Endothelial cell of umbilical vein (primary cell): ENCODE measurements at regions not wholly inside any gene's neighbourhood (a gene's known extent, or its start where the extent isn't known, plus 50 kb on each side); places are given as distances from the start of the nearest gene placed in this dataset.

Experiments
- BruUV-seq: library from RNA; stranded (reverse); fragments of 400-500 nt; replicated peaks from 2 replicates; lab custom pipeline; 2021; lab: Mats Ljungman, UMichigan
- CTCF ChIA-PET: fragments of 300-600, 350-600 bp; sonication (Branson Sonifier 250); formaldehyde crosslinking; loops from one replicate; lab custom pipeline; 2021; ENCODE audit warnings: antibody characterized with exemption, inconsistent platforms; lab: Charles Lee
- POLR2A ChIA-PET: fragments of 300-600, 350-600 bp; sonication (Branson Sonifier 250); formaldehyde crosslinking; loops from one replicate; lab custom pipeline; 2021; ENCODE audit warnings: antibody characterized with exemption, inconsistent platforms; lab: Charles Lee
- DNase-seq: peaks from one replicate; pipeline ENCODE4 v3.0.0-alpha.2; 2011; ENCODE audit warnings: low read depth, low spot score
- FAIRE-seq: peaks from 2 replicates; lab custom pipeline; 2011; peaks lifted over from hg19 to GRCh38; lab: Jason Lieb, UNC
- H2AFZ ChIP-seq: 2 replicates; pipeline ENCODE4 v1.6.0; 2012; ENCODE audit warnings: low read depth, low read length, control low read depth, inconsistent platforms
- H3K27ac ChIP-seq: 2 replicates; pipeline ENCODE4 v1.5.1; 2011; ENCODE audit warnings: low read depth, mild to moderate bottlenecking, control low read depth, low read length, moderate library complexity; ENCODE audit not compliant: insufficient read depth
- H3K27me3 ChIP-seq, 2 experiments: 2 replicates each; pipeline versions ENCODE4 v1.6.0 to v1.6.1; 2011; ENCODE audit warnings: low read length in 2 of 2, mixed read lengths in 1 of 2; ENCODE audit not compliant: control insufficient read depth in 2 of 2, insufficient read depth in 2 of 2
- H3K36me3 ChIP-seq, 2 experiments: 2 replicates in 1 of 2; 3 replicates in 1 of 2; pipeline ENCODE4 v1.5.1; 2011; ENCODE audit warnings: low read length in 2 of 2, mild to moderate bottlenecking in 1 of 2, moderate library complexity in 1 of 2; ENCODE audit not compliant: control insufficient read depth in 2 of 2, insufficient read depth in 2 of 2; ENCODE audit errors: extremely low read depth in 1 of 2
- H3K4me1 ChIP-seq: 3 replicates; pipeline ENCODE4 v1.5.1; 2011; ENCODE audit warnings: mild to moderate bottlenecking, low read length; ENCODE audit not compliant: control insufficient read depth, insufficient read depth; ENCODE audit errors: extremely low read depth
- H3K4me2 ChIP-seq: 2 replicates; pipeline ENCODE4 v1.6.1; 2011; ENCODE audit warnings: low read length, control low read depth, mixed read lengths; ENCODE audit not compliant: insufficient read depth
- H3K4me3 ChIP-seq, 3 experiments: fragments of 200-600 bp in 1 of 3; sonication (generic), shearing (Covaris generic) in 1 of 3; replicated peaks in 1 of 3; 2 replicates each; pipeline ENCODE4 v1.5.1; 2011 to 2016; ENCODE audit warnings: control low read depth in 3 of 3, low read length in 3 of 3, mild to moderate bottlenecking in 2 of 3, inconsistent platforms in 1 of 3, low read depth in 1 of 3, moderate library complexity in 1 of 3; ENCODE audit not compliant: insufficient read depth in 1 of 3
- H3K79me2 ChIP-seq: 2 replicates; pipeline ENCODE4 v1.6.0; 2012; ENCODE audit warnings: low read length, inconsistent platforms; ENCODE audit not compliant: control insufficient read depth, insufficient read depth
- H3K9ac ChIP-seq: replicated peaks from 2 replicates; pipeline ENCODE3; 2011; ENCODE audit warnings: low read length, control low read depth; ENCODE audit not compliant: insufficient read depth; ENCODE audit errors: extremely low read depth
- H3K9me1 ChIP-seq: replicated peaks from 3 replicates; pipeline ENCODE4 v1.6.0; 2011; ENCODE audit warnings: mild to moderate bottlenecking, low read length; ENCODE audit not compliant: control insufficient read depth, insufficient read depth; ENCODE audit errors: extremely low read depth
- H3K9me3 ChIP-seq: replicated peaks from 2 replicates; pipeline ENCODE4 v1.5.1; 2012; ENCODE audit warnings: low read length, inconsistent platforms; ENCODE audit not compliant: control insufficient read depth, insufficient read depth
- H4K20me1 ChIP-seq: replicated peaks from 2 replicates; pipeline ENCODE3; 2011; ENCODE audit warnings: mild to moderate bottlenecking, low read length; ENCODE audit not compliant: control insufficient read depth, insufficient read depth; ENCODE audit errors: extremely low read depth
- CTCF ChIP-seq, 2 donors: IDR thresholded peaks; 1 replicate in 1 of 2; 2 replicates in 1 of 2; pipeline ENCODE4 v1.5.1; 2011; ENCODE audit warnings: low read length in 2 of 2, mild to moderate bottlenecking in 2 of 2, moderate library complexity in 2 of 2, control low read depth in 1 of 2, inconsistent platforms in 1 of 2, low read depth in 1 of 2; ENCODE audit not compliant: insufficient read depth in 1 of 2; ENCODE audit errors: extremely low read depth in 1 of 2
- EZH2 ChIP-seq: IDR thresholded peaks from 2 replicates; pipeline ENCODE4 v1.6.1; 2012; ENCODE audit warnings: borderline replicate concordance, low read depth, mild to moderate bottlenecking, moderate library complexity, low read length, inconsistent platforms; ENCODE audit not compliant: severe bottlenecking
- FOS ChIP-seq: IDR thresholded peaks from 2 replicates; pipeline ENCODE4 v1.6.1; 2011; ENCODE audit warnings: mild to moderate bottlenecking, low read length, moderate library complexity, borderline replicate concordance; ENCODE audit not compliant: insufficient read depth
- GATA2 ChIP-seq: IDR thresholded peaks from 2 replicates; pipeline ENCODE4 v1.7.0; 2011; ENCODE audit warnings: low read depth, mild to moderate bottlenecking, moderate library complexity, mixed read lengths, low read length; ENCODE audit not compliant: insufficient read length, insufficient read depth
- JUN ChIP-seq: IDR thresholded peaks from 2 replicates; pipeline ENCODE4 v1.6.1; 2011; ENCODE audit warnings: borderline replicate concordance, low read depth; ENCODE audit not compliant: insufficient read length, insufficient read depth
- MYC ChIP-seq: IDR thresholded peaks from one replicate; pipeline ENCODE4 v1.6.1; 2011; ENCODE audit warnings: mild to moderate bottlenecking, low read depth, low read length
- POLR2A ChIP-seq: IDR thresholded peaks from 2 replicates; pipeline ENCODE4 v1.6.1; 2012; ENCODE audit warnings: low read depth, mild to moderate bottlenecking, control low read depth, low read length
- POLR2AphosphoS5 ChIP-seq: IDR thresholded peaks from 2 replicates; pipeline ENCODE4 v1.6.1; 2012; ENCODE audit warnings: low read depth, mild to moderate bottlenecking, control low read depth, low read length, moderate library complexity; ENCODE audit not compliant: insufficient read depth
- dilution Hi-C: fragments of 300-500 bp; cut with MboI; formaldehyde crosslinking; loops from one replicate; pipeline ENCODE4 v1.15.0; 2019; ENCODE audit warnings: low sequenced_read_pairs; ENCODE audit not compliant: extremely low pct_ligation_motif_present
- intact Hi-C: fragments of 100-400 bp; cut with micrococcal nuclease; formaldehyde crosslinking; loops from one replicate; pipeline ENCODE4 v1.10.0; 2022
- TF ChIP-seq, protein P1 (sequence below): IDR thresholded peaks from 2 replicates; pipeline ENCODE4 v1.6.1; 2011; ENCODE audit not compliant: insufficient read depth, insufficient read length

- dilution Hi-C loops = no loop called here
- intact Hi-C loops = no loop called here
- Histone ChIP-seq H4K20me1 (no peaks in the 10 kb centered on the region), H3K9ac (no peak overlapping the region), H3K4me1 (no peaks in the 10 kb centered on the region), H3K9me3 (no peaks in the 10 kb centered on the region), H3K27me3 (no peaks in the 10 kb centered on the region), H3K4me2 (no peak overlapping the region), H3K27ac (no peak overlapping the region), H3K79me2 (no peaks in the 10 kb centered on the region), H3K9me1 (no peaks in the 10 kb centered on the region), H3K36me3 (no peaks in the 10 kb centered on the region), H3K4me3 (no peak overlapping the region), H2AFZ (no peak overlapping the region)
- DNase-seq = no peak
- CTCF ChIA-PET = no interaction called here
- FAIRE-seq = no peak
- no peak for TF ChIP-seq MYC
- TF ChIP-seq JUN = no peak
- TF ChIP-seq, protein P1, sequence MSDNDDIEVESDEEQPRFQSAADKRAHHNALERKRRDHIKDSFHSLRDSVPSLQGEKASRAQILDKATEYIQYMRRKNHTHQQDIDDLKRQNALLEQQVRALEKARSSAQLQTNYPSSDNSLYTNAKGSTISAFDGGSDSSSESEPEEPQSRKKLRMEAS = no peak
- no peak for TF ChIP-seq GATA2
- TF ChIP-seq POLR2AphosphoS5 = no peak
- TF ChIP-seq FOS = no peak
- no peak for TF ChIP-seq POLR2A
- no TSS peak for BruUV-seq
- POLR2A ChIA-PET = no interaction called here
These were observed 63.6 kb downstream of the MAF start for GRCh38 chr16:79536958-79537357.

DNA sequence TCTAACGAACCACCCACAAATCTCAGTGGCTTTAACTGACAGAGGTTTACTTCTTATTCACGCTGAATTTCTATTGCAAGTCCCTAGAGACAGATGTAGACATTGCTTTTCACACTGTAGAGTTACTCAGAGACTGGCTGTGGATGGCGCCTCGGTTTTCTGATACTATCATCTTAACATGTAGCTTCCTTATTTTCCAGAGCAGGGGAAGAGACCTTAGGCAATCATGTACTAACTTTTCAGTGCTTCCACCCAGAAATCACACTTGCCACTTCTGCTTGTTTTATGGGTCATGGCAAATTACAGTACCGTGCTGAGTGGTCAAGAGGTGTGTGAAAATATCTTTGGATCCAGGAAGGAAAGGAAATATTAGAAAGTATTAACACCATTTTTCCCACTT lies 65.4 kb downstream of the MAF start:
- no peak for FAIRE-seq

More for the DNA sequence above, 65.4 kb downstream of the MAF start:
- no peaks in the 10 kb centered on the region for H3K36me3 ChIP-seq
- no peaks in the 10 kb centered on the region for H3K27me3 ChIP-seq
- no peaks in the 10 kb centered on the region for H3K4me1 ChIP-seq
- dilution Hi-C loops = no loop called here
- H3K27ac ChIP-seq = no peak overlapping the region
- H3K9me3 ChIP-seq = no peaks in the 10 kb centered on the region
- ChIA-PET CTCF (no interaction called here), POLR2A (no interaction called here)
- no peak for DNase-seq
- TF ChIP-seq GATA2 (no peak), CTCF (IDR thresholded peaks at IDR 0.05; ENCODE audit: extremely low read depth in 1 of 2, insufficient read depth in 1 of 2, low read depth in 1 of 2, low read length in 2 of 2) (no peak), MYC (no peak), EZH2 (no peak), POLR2AphosphoS5 (no peak), FOS (no peak), JUN (no peak), POLR2A (no peak)
- TF ChIP-seq, protein P1 = no peak
- H3K4me3 ChIP-seq = no peak overlapping the region
- intact Hi-C loops = no loop called here
- H4K20me1 ChIP-seq = no peaks in the 10 kb centered on the region
- no peak overlapping the region for H3K4me2 ChIP-seq
- no peak overlapping the region for H2AFZ ChIP-seq
- BruUV-seq = no TSS peak
- H3K79me2 ChIP-seq = no peaks in the 10 kb centered on the region
- no peak overlapping the region for H3K9ac ChIP-seq
- no peaks in the 10 kb centered on the region for H3K9me1 ChIP-seq
